Activated CD4-positive, alpha-beta T cell treated with anti-CD3 and anti-CD28 coated beads, Interleukin-2, amount 10 ng/mL, durations not matched to agents 7 days and 5 days (primary cell): ENCODE measurements at regions not wholly inside any gene's neighbourhood (a gene's known extent, or its start where the extent isn't known, plus 50 kb on each side); places are given as distances from the start of the nearest gene placed in this dataset.

Source experiments
- CTCF ChIA-PET: fragments of 350-600 bp; sonication (Branson Sonifier 250); formaldehyde crosslinking; loops from one replicate; lab custom pipeline; 2021; ENCODE audit warnings: antibody characterized with exemption; lab: Charles Lee
- POLR2A ChIA-PET: fragments of 350-600 bp; sonication (Branson Sonifier 250); formaldehyde crosslinking; loops from one replicate; lab custom pipeline; 2021; ENCODE audit warnings: antibody characterized with exemption; lab: Charles Lee
- DNase-seq: peaks from one replicate; pipeline ENCODE4 v3.0.0-alpha.2; 2020
- H3K27ac Mint-ChIP-seq: one replicate; pipeline ENCODE4 v1.8.0; 2021; ENCODE audit warnings: mild to moderate bottlenecking, moderate library complexity, mixed read lengths
- H3K27me3 Mint-ChIP-seq: one replicate; pipeline ENCODE4 v1.8.0; 2021; ENCODE audit warnings: mixed read lengths
- H3K36me3 Mint-ChIP-seq: one replicate; pipeline ENCODE4 v1.8.0; 2021; ENCODE audit warnings: low read depth, mixed read lengths
- H3K4me1 Mint-ChIP-seq: one replicate; pipeline ENCODE4 v1.8.0; 2021; ENCODE audit warnings: mixed read lengths
- H3K4me3 Mint-ChIP-seq: one replicate; pipeline ENCODE4 v1.8.0; 2021; ENCODE audit warnings: mild to moderate bottlenecking, moderate library complexity, mixed read lengths
- H3K9me3 Mint-ChIP-seq: one replicate; pipeline ENCODE4 v1.8.0; 2021; ENCODE audit warnings: mixed read lengths

- Mint-ChIP-seq H3K36me3 (no peaks in the 10 kb centered on the region), H3K4me1 (no peaks in the 10 kb centered on the region), H3K4me3 (no peak overlapping the region), H3K27ac (no peak overlapping the region), H3K27me3 (no peaks in the 10 kb centered on the region), H3K9me3 (peaks cover 7% of the 10 kb centered on the region)
- ChIA-PET POLR2A (no interaction called here), CTCF (no interaction called here)
- DNase-seq, result no peak
Observed at GRCh38 chr1:87927391-87928280, 599.0 kb downstream of the LMO4 start.

- POLR2A ChIA-PET, result no interaction called here
- Mint-ChIP-seq H3K36me3 (no peaks in the 10 kb centered on the region), H3K4me3 (no peak overlapping the region), H3K9me3 (peaks cover 7% of the 10 kb centered on the region), H3K27ac (no peak overlapping the region), H3K4me1 (no peaks in the 10 kb centered on the region), H3K27me3 (no peaks in the 10 kb centered on the region)
- no peak for DNase-seq
- CTCF ChIA-PET, result no interaction called here
Observed at GRCh38 chr1:87928623-87929022, 599.9 kb downstream of the LMO4 start.

- Mint-ChIP-seq H3K27me3 (no peaks in the 10 kb centered on the region), H3K36me3 (no peaks in the 10 kb centered on the region)
Observed at GRCh38 chr1:87929906-87930305, 601.2 kb downstream of the LMO4 start.

DNA sequence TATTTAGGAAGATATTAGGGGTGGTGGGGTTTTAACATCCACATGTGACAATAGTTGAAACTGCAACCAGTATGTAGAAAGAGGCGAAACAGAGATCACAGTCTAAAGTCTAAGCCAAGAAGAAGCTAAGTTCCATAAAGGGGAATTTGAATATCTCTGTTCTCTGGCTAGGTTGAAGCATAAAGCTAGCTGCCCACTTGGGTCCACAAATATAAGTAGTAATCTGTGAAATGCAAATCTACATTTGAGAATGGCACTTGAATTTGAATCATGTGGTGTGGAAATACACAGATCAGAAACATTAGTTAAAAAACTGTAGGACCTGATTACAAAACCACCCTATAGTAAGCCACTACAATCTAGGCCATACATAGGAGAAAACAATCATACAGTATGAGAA lies 602.1 kb downstream of the LMO4 start:
- DNase-seq, result no peak
- Mint-ChIP-seq H3K27me3 (no peaks in the 10 kb centered on the region), H3K27ac (no peak overlapping the region), H3K9me3 (peaks cover 7% of the 10 kb centered on the region), H3K4me1 (no peaks in the 10 kb centered on the region), H3K36me3 (no peaks in the 10 kb centered on the region), H3K4me3 (no peak overlapping the region)
- ChIA-PET POLR2A (no interaction called here), CTCF (no interaction called here)

More at GRCh38 chr1:87929906-87930305, 601.2 kb downstream of the LMO4 start:
- DNase-seq, result no peak
- no peak overlapping the region for H3K4me3 Mint-ChIP-seq
- no peaks in the 10 kb centered on the region for H3K4me1 Mint-ChIP-seq
- H3K9me3 Mint-ChIP-seq, result peaks cover 7% of the 10 kb centered on the region
- ChIA-PET CTCF (no interaction called here), POLR2A (no interaction called here)
- H3K27ac Mint-ChIP-seq, result no peak overlapping the region

DNA sequence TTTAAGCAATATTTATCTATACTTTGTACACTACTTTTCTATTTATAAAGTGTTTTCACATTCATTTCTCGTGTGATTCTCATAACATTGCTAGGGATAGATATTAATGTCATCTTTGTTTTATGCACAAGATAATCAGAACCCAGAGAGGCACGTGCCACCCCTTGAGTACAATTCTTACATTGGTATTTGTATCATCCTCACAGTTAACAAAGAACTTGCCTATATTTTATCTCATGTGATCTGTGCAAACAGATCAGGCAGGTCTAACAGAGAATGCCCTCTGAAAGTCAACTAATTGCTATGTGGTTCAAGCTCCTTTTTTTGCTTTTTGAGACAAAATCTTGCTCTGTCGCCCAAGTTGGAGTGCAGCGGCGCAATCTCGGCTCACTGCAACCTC lies 604.5 kb downstream of the LMO4 start:
- H3K9me3 Mint-ChIP-seq, result peaks cover 7% of the 10 kb centered on the region
- H3K4me1 Mint-ChIP-seq, result no peaks in the 10 kb centered on the region
- DNase-seq, result no peak
- H3K27ac Mint-ChIP-seq, result no peak overlapping the region
- no peaks in the 10 kb centered on the region for H3K27me3 Mint-ChIP-seq
- POLR2A ChIA-PET, result no interaction called here
- no peak overlapping the region for H3K4me3 Mint-ChIP-seq
- no peaks in the 10 kb centered on the region for H3K36me3 Mint-ChIP-seq
- CTCF ChIA-PET, result no interaction called here

- CTCF ChIA-PET, result no interaction called here
- H3K36me3 Mint-ChIP-seq, result no peaks in the 10 kb centered on the region
- no peaks in the 10 kb centered on the region for H3K27me3 Mint-ChIP-seq
- no peak overlapping the region for H3K27ac Mint-ChIP-seq
- no peak overlapping the region for H3K4me3 Mint-ChIP-seq
- POLR2A ChIA-PET, result no interaction called here
- no peaks in the 10 kb centered on the region for H3K4me1 Mint-ChIP-seq
- H3K9me3 Mint-ChIP-seq, result peaks cover 7% of the 10 kb centered on the region
- DNase-seq, result no peak
Observed at GRCh38 chr1:87935130-87935529, 606.5 kb downstream of the LMO4 start.

DNA sequence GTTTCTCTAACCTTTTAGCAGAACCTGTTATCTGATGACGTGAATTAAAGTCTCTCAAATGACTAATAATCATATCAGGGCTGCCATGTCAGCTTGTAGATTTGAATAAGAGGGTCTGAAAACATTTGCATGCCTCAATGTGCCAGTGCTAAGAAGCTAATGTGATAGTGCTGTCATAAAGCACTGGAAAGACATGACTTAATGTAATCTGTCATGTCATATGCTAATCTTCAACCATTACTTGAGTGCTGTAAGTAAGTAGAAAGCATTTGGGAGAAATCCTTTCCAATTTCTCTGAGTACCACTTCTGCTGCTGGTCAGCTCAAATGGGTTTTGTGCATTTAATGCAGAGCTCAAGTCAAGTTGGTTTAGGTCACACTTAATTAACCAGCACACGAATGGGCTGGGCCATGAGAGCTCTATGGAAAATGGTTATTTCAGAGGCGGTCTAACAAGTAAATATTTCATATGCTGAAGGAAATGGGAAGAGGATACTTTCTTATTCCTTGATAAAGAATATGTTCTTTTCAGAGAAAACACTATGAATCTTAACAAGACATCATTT lies 609.2 kb downstream of the LMO4 start:
- H3K4me1 Mint-ChIP-seq, result no peaks in the 10 kb centered on the region
- POLR2A ChIA-PET, result no interaction called here
- H3K27me3 Mint-ChIP-seq, result no peaks in the 10 kb centered on the region
- no peak overlapping the region for H3K4me3 Mint-ChIP-seq
- no peaks in the 10 kb centered on the region for H3K9me3 Mint-ChIP-seq
- no peaks in the 10 kb centered on the region for H3K36me3 Mint-ChIP-seq
- CTCF ChIA-PET, result no interaction called here
- DNase-seq, result no peak
- H3K27ac Mint-ChIP-seq, result no peak overlapping the region

- Mint-ChIP-seq H3K27ac (no peak overlapping the region), H3K4me1 (no peaks in the 10 kb centered on the region), H3K27me3 (no peaks in the 10 kb centered on the region), H3K36me3 (no peaks in the 10 kb centered on the region), H3K9me3 (no peaks in the 10 kb centered on the region), H3K4me3 (no peak overlapping the region)
- DNase-seq, result no peak
- ChIA-PET POLR2A (no interaction called here), CTCF (no interaction called here)
Observed at GRCh38 chr1:87938631-87939030, 610.0 kb downstream of the LMO4 start.

- no peaks in the 10 kb centered on the region for H3K4me1 Mint-ChIP-seq
- DNase-seq, result no peak
- H3K27ac Mint-ChIP-seq, result no peak overlapping the region
- POLR2A ChIA-PET, result no interaction called here
- H3K36me3 Mint-ChIP-seq, result no peaks in the 10 kb centered on the region
- no peaks in the 10 kb centered on the region for H3K9me3 Mint-ChIP-seq
- no peak overlapping the region for H3K4me3 Mint-ChIP-seq
- CTCF ChIA-PET, result no interaction called here
- H3K27me3 Mint-ChIP-seq, result no peaks in the 10 kb centered on the region
Observed at GRCh38 chr1:87939444-87939843, 610.8 kb downstream of the LMO4 start.

- CTCF ChIA-PET, result no interaction called here
- no peaks in the 10 kb centered on the region for H3K4me1 Mint-ChIP-seq
- H3K27ac Mint-ChIP-seq, result no peak overlapping the region
- no peaks in the 10 kb centered on the region for H3K36me3 Mint-ChIP-seq
- no peaks in the 10 kb centered on the region for H3K27me3 Mint-ChIP-seq
- H3K9me3 Mint-ChIP-seq, result no peaks in the 10 kb centered on the region
- POLR2A ChIA-PET, result no interaction called here
- H3K4me3 Mint-ChIP-seq, result no peak overlapping the region
- DNase-seq, result no peak
Observed at GRCh38 chr1:87940421-87940820, 611.7 kb downstream of the LMO4 start.

DNA sequence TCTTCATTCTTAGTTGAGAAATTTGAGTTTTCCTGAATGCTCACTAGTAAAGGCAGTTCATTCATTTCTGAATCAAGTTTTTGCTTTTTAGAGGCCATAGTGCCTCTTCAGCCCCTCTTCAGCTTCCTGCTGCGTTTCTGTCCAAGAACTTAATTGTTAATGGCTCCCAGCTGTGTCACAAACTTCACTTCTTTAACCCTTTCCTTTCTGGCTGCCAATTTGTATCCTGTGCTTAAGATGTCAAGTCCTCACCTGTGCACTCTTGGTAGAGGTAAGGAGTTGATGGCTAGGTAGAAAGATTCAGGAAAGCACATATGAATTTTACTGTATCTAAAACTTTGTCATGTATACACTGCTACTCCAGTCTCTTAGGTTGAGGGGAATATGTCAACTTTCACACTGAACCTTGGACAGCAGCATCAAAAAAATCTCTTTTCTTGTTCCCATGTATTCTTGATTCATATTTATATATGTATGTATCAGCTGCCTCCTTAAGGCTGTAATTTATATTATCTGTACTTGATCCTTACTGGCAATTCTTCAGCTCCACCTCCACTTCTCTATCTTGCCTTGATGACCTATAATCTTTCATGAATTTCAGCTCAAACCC lies 612.8 kb downstream of the LMO4 start:
- H3K27ac Mint-ChIP-seq, result no peak overlapping the region

GRCh38 chr1:87942165-87942564 lies 613.5 kb downstream of the LMO4 start:
- Mint-ChIP-seq H3K27me3 (no peaks in the 10 kb centered on the region), H3K27ac (no peak overlapping the region), H3K4me1 (no peaks in the 10 kb centered on the region), H3K9me3 (no peaks in the 10 kb centered on the region), H3K4me3 (no peak overlapping the region), H3K36me3 (no peaks in the 10 kb centered on the region)
- ChIA-PET POLR2A (no interaction called here), CTCF (no interaction called here)
- DNase-seq, result no peak

More for the DNA sequence above, 612.8 kb downstream of the LMO4 start:
- ChIA-PET CTCF (no interaction called here), POLR2A (no interaction called here)
- Mint-ChIP-seq H3K9me3 (no peaks in the 10 kb centered on the region), H3K36me3 (no peaks in the 10 kb centered on the region), H3K27me3 (no peaks in the 10 kb centered on the region), H3K4me3 (no peak overlapping the region), H3K4me1 (no peaks in the 10 kb centered on the region)
- no peak for DNase-seq

DNA sequence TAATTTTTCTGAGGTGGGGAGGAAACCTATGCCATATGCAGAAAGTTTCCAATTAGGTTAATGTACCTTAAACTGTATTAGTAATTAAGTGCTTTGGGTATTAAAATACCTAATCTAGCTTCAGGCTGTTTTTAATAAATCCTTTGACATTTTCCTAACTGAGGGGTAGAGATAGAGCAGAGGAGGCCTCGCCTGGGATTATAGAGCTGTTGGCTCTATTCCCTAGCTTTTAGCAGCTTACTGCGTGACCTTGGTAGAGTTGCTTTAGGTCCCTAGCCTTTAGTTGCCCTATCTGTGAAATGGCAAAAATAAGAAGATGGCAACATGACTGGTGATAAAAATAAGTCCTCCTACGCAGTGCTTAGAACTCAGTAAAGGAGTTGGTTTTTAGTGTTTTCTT lies 621.0 kb downstream of the LMO4 start:
- ChIA-PET POLR2A (no interaction called here), CTCF (interaction anchor here (0.5 to 1.2 kb wide), 2 partner anchors 23 to 193 kb away, joined by 3 to 9 read pairs; no protein-coding TSS in a partner anchor)
- Mint-ChIP-seq H3K27me3 (peaks cover 18% of the 10 kb centered on the region), H3K36me3 (no peaks in the 10 kb centered on the region), H3K9me3 (no peaks in the 10 kb centered on the region), H3K27ac (no peak overlapping the region), H3K4me3 (no peak overlapping the region), H3K4me1 (no peaks in the 10 kb centered on the region)
- DNase-seq, result no peak
